CD8-positive, alpha-beta memory T cell (primary cell): ENCODE measurements at regions not wholly inside any gene's neighbourhood (a gene's known extent, or its start where the extent isn't known, plus 50 kb on each side); places are given as distances from the start of the nearest gene placed in this dataset.
A peak's percentile ranks its signal among the peaks of the same experiment; 100 is the strongest.

Experiments used
- CTCF ChIA-PET: fragments of 350-600 bp; sonication (Branson Sonifier 250); formaldehyde crosslinking; loops from one replicate; lab custom pipeline; 2021; ENCODE audit warnings: antibody characterized with exemption; lab: Charles Lee
- POLR2A ChIA-PET: fragments of 350-600 bp; sonication (Branson Sonifier 250); formaldehyde crosslinking; loops from one replicate; lab custom pipeline; 2021; ENCODE audit warnings: antibody characterized with exemption; lab: Charles Lee
- DNase-seq, 5 donors: peaks; one replicate each; pipeline versions ENCODE4 v3.0.0 to v3.0.0-alpha.2; 2020 to 2022; ENCODE audit warnings: mixed read lengths in 1 of 5
- H3K27ac ChIP-seq: one replicate; pipeline ENCODE4 v1.7.0; 2013; ENCODE audit warnings: low read depth, mild to moderate bottlenecking, low read length, moderate library complexity
- H3K27me3 ChIP-seq: 2 replicates; pipeline ENCODE4 v1.7.0; 2013; ENCODE audit warnings: low read length, mild to moderate bottlenecking; ENCODE audit not compliant: insufficient read depth, poor library complexity, severe bottlenecking
- H3K36me3 ChIP-seq: 2 replicates; pipeline ENCODE4 v1.7.0; 2013; ENCODE audit warnings: mild to moderate bottlenecking, low read length, moderate library complexity; ENCODE audit not compliant: insufficient read depth
- H3K4me1 ChIP-seq: 2 replicates; pipeline ENCODE4 v1.7.0; 2013; ENCODE audit warnings: mild to moderate bottlenecking, low read length, moderate library complexity; ENCODE audit not compliant: insufficient read depth
- H3K4me3 ChIP-seq: 2 replicates; pipeline ENCODE4 v1.7.0; 2013; ENCODE audit warnings: mild to moderate bottlenecking, low read length
- H3K9me3 ChIP-seq: 2 replicates; pipeline ENCODE4 v1.7.0; 2013; ENCODE audit warnings: mild to moderate bottlenecking, low read length
- H3K27ac Mint-ChIP-seq, 8 donors: one replicate each; pipeline ENCODE4 v1.8.0; 2020 to 2021; ENCODE audit warnings: mixed read lengths in 8 of 8, mild to moderate bottlenecking in 6 of 8, inconsistent platforms in 3 of 8, moderate library complexity in 3 of 8
- H3K27me3 Mint-ChIP-seq, 2 donors: one replicate each; pipeline ENCODE4 v1.8.0; 2020 to 2021; ENCODE audit warnings: mixed read lengths in 2 of 2, mild to moderate bottlenecking in 1 of 2, moderate library complexity in 1 of 2
- H3K36me3 Mint-ChIP-seq, 3 donors: one replicate each; pipeline ENCODE4 v1.8.0; 2020 to 2021; ENCODE audit warnings: mixed read lengths in 3 of 3, inconsistent platforms in 1 of 3, mild to moderate bottlenecking in 1 of 3
- H3K4me1 Mint-ChIP-seq, 3 donors: one replicate each; pipeline ENCODE4 v1.8.0; 2020 to 2021; ENCODE audit warnings: mixed read lengths in 3 of 3, inconsistent platforms in 1 of 3, mild to moderate bottlenecking in 1 of 3
- H3K4me3 Mint-ChIP-seq, 7 donors: one replicate each; pipeline ENCODE4 v1.8.0; 2020 to 2021; ENCODE audit warnings: mixed read lengths in 7 of 7, mild to moderate bottlenecking in 6 of 7, moderate library complexity in 4 of 7, inconsistent platforms in 2 of 7
- H3K9me3 Mint-ChIP-seq, 5 donors: one replicate each; pipeline ENCODE4 v1.8.0; 2020 to 2022; ENCODE audit warnings: mixed read lengths in 5 of 5, mild to moderate bottlenecking in 3 of 5, moderate library complexity in 2 of 5, inconsistent platforms in 1 of 5

- peaks cover 40% of the 10 kb centered on the region for H3K4me1 ChIP-seq
- H3K27me3 Mint-ChIP-seq = no peaks in the 10 kb centered on the region
- CTCF ChIA-PET = no interaction called here
- no peak overlapping the region for H3K27ac Mint-ChIP-seq
- peaks cover 2% of the 10 kb centered on the region for H3K9me3 ChIP-seq
- POLR2A ChIA-PET = no interaction called here
- H3K36me3 ChIP-seq = no peaks in the 10 kb centered on the region
- H3K36me3 Mint-ChIP-seq = peaks cover 0 to 6% (median 2%) of the 10 kb centered on the region in 3 donors
- peaks cover 16 to 30% (median 22%) of the 10 kb centered on the region in 3 donors for H3K4me1 Mint-ChIP-seq
- H3K9me3 Mint-ChIP-seq = peaks cover 0 to 4% (median 0%) of the 10 kb centered on the region in 5 donors
- no peaks in the 10 kb centered on the region for H3K27me3 ChIP-seq
- DNase-seq = no peak
- no peak overlapping the region for H3K4me3 Mint-ChIP-seq
- no peak overlapping the region for H3K27ac ChIP-seq
- H3K4me3 ChIP-seq = no peak overlapping the region
Measured at GRCh38 chr2:105972927-105973326, 221.2 kb downstream of the UXS1 start.

DNA sequence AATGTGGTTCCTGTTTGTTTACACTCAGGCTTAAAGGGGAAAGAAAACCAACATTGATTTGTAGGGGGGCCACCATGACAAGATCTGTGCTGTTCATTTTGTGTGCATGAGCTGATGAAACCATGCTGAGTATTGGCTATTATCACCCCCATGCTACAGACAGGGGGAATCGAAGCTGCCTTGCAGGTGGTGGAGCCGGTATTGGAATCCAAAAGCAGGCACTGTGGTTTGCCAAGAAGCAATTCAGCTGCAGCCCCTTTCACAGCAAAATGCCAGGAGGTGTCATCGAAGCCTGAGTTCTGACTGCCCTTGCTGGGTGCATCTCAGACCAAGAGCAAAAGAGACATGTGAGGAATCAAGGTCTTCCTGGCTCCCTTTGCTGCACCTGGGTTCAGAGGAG, 221.9 kb downstream of the UXS1 start:
- Mint-ChIP-seq H3K36me3 (peaks cover 0 to 6% (median 2%) of the 10 kb centered on the region in 3 donors), H3K9me3 (peaks cover 0 to 4% (median 0%) of the 10 kb centered on the region in 5 donors), H3K4me3 (no peak overlapping the region), H3K27ac (no peak overlapping the region), H3K4me1 (peaks cover 16 to 24% (median 20%) of the 10 kb centered on the region in 3 donors), H3K27me3 (no peaks in the 10 kb centered on the region)
- H3K27me3 ChIP-seq = no peaks in the 10 kb centered on the region
- H3K27ac ChIP-seq = no peak overlapping the region
- no peak overlapping the region for H3K4me3 ChIP-seq
- peaks cover 2% of the 10 kb centered on the region for H3K9me3 ChIP-seq
- DNase-seq = no peak
- H3K36me3 ChIP-seq = no peaks in the 10 kb centered on the region
- POLR2A ChIA-PET = no interaction called here
- peaks cover 33% of the 10 kb centered on the region for H3K4me1 ChIP-seq
- CTCF ChIA-PET = no interaction called here

DNA sequence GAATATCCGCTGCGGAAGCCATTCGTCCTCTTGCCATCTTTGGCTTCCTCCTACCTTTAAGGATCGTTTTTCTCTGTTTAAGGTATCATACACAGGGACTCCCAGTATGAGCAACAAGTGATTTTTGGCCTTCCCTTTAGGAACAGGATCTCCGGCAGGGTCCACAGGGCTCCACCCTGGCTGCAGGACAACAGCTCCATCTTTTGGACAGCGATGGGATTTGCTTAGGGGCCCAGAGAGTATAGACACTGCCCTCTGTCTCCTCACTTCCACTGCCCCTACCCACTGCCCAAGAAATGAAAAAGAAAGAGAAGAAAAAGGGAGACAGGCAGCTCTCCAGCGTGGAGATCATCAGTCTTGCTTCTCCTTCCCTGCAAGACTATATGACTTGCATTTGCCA, 224.5 kb downstream of the UXS1 start:
- H3K4me3 ChIP-seq = no peak overlapping the region
- Mint-ChIP-seq H3K36me3 (peaks cover 0 to 2% (median 0%) of the 10 kb centered on the region in 3 donors), H3K4me3 (no peak overlapping the region), H3K27ac (no peak overlapping the region), H3K4me1 (peaks cover 9 to 12% (median 12%) of the 10 kb centered on the region in 3 donors), H3K27me3 (no peaks in the 10 kb centered on the region), H3K9me3 (peaks cover 0 to 4% (median 0%) of the 10 kb centered on the region in 5 donors)
- H3K27ac ChIP-seq = no peak overlapping the region
- H3K36me3 ChIP-seq = no peaks in the 10 kb centered on the region
- H3K4me1 ChIP-seq = peaks cover 22% of the 10 kb centered on the region
- H3K27me3 ChIP-seq = no peaks in the 10 kb centered on the region
- no peak for DNase-seq
- peaks cover 2% of the 10 kb centered on the region for H3K9me3 ChIP-seq
- ChIA-PET CTCF (interaction anchor here (1.2 kb wide), 1 partner anchor 114 kb away, joined by 3 read pairs; no protein-coding TSS in a partner anchor), POLR2A (no interaction called here)

GRCh38 chr2:105962221-105962620, 217.5 kb downstream of the NCK2 start:
- H3K36me3 ChIP-seq = no peaks in the 10 kb centered on the region
- no peak overlapping the region for H3K27ac Mint-ChIP-seq
- H3K36me3 Mint-ChIP-seq = peaks cover 0 to 4% (median 3%) of the 10 kb centered on the region in 3 donors
- H3K9me3 ChIP-seq = no peaks in the 10 kb centered on the region
- CTCF ChIA-PET = no interaction called here
- no peak for DNase-seq
- no peaks in the 10 kb centered on the region for H3K27me3 ChIP-seq
- POLR2A ChIA-PET = no interaction called here
- H3K9me3 Mint-ChIP-seq = peaks cover 0 to 2% (median 0%) of the 10 kb centered on the region in 5 donors
- H3K27ac ChIP-seq = no peak overlapping the region
- no peak overlapping the region for H3K4me3 Mint-ChIP-seq
- no peaks in the 10 kb centered on the region for H3K4me1 Mint-ChIP-seq
- H3K27me3 Mint-ChIP-seq = peaks cover 0 to 4% of the 10 kb centered on the region in 2 donors
- H3K4me1 ChIP-seq = no peaks in the 10 kb centered on the region
- H3K4me3 ChIP-seq = no peak overlapping the region

GRCh38 chr2:105961599-105962146, 217.0 kb downstream of the NCK2 start:
- Mint-ChIP-seq H3K9me3 (peaks cover 0 to 2% (median 0%) of the 10 kb centered on the region in 5 donors), H3K4me3 (no peak overlapping the region), H3K27ac (no peak overlapping the region), H3K4me1 (no peaks in the 10 kb centered on the region), H3K27me3 (peaks cover 0 to 4% of the 10 kb centered on the region in 2 donors), H3K36me3 (peaks cover 0 to 4% (median 3%) of the 10 kb centered on the region in 3 donors)
- no peak overlapping the region for H3K4me3 ChIP-seq
- H3K36me3 ChIP-seq = no peaks in the 10 kb centered on the region
- no peaks in the 10 kb centered on the region for H3K4me1 ChIP-seq
- H3K27me3 ChIP-seq = no peaks in the 10 kb centered on the region
- H3K9me3 ChIP-seq = no peaks in the 10 kb centered on the region
- no peak overlapping the region for H3K27ac ChIP-seq
- ChIA-PET POLR2A (no interaction called here), CTCF (no interaction called here)
- no peak for DNase-seq

DNA sequence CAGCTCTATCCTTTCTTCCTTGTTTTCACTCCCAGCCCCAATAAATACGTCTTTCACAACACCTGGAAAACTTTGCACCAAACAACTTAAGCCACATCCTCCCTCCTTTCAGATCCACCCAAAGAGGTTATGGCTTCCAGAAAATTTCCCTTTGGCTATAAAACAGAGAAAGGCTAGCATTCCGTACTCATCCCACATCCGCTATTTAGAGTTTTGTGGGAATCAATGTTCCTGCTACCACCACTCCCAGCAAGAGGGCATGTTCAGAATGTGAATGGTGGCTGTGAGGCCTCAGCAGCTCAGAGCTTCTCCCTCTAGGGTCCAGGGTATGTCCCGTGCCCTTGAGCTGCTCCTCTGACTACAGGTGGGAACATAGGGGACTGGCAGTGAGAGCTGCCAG, 214.6 kb downstream of the NCK2 start:
- POLR2A ChIA-PET = interaction anchor here (0.6 kb wide), 1 partner anchor 127 kb away, joined by 3 read pairs; no protein-coding TSS in a partner anchor
- Histone ChIP-seq H3K4me1 (peaks cover 6% of the 10 kb centered on the region), H3K27ac (no peak overlapping the region), H3K9me3 (no peaks in the 10 kb centered on the region), H3K27me3 (no peaks in the 10 kb centered on the region), H3K36me3 (no peaks in the 10 kb centered on the region), H3K4me3 (no peak overlapping the region)
- CTCF ChIA-PET = no interaction called here
- H3K36me3 Mint-ChIP-seq = peaks cover 0 to 4% (median 3%) of the 10 kb centered on the region in 3 donors
- peaks cover 0 to 2% (median 0%) of the 10 kb centered on the region in 5 donors for H3K9me3 Mint-ChIP-seq
- H3K27me3 Mint-ChIP-seq = peaks cover 0 to 4% of the 10 kb centered on the region in 2 donors
- peaks cover 0 to 7% (median 4%) of the 10 kb centered on the region in 3 donors for H3K4me1 Mint-ChIP-seq
- no peak for DNase-seq
- no peak overlapping the region for H3K4me3 Mint-ChIP-seq
- H3K27ac Mint-ChIP-seq = no peak overlapping the region

GRCh38 chr2:105954891-105955290, 210.2 kb downstream of the NCK2 start:
- Mint-ChIP-seq H3K4me3 (no peak overlapping the region), H3K9me3 (peaks cover 0 to 2% (median 0%) of the 10 kb centered on the region in 5 donors), H3K27me3 (peaks cover 0 to 4% of the 10 kb centered on the region in 2 donors), H3K4me1 (peaks cover 21 to 46% (median 24%) of the 10 kb centered on the region in 3 donors), H3K27ac (peak overlapping the region in 1 of 8 donors; percentile 8), H3K36me3 (peaks cover 0 to 4% (median 3%) of the 10 kb centered on the region in 3 donors)
- no peaks in the 10 kb centered on the region for H3K36me3 ChIP-seq
- POLR2A ChIA-PET = no interaction called here
- peaks cover 40% of the 10 kb centered on the region for H3K4me1 ChIP-seq
- DNase-seq = no peak
- no peaks in the 10 kb centered on the region for H3K9me3 ChIP-seq
- CTCF ChIA-PET = interaction anchor here (1.1 to 1.4 kb wide), 2 partner anchors 11 to 13 kb away, joined by 3 to 7 read pairs; no protein-coding TSS in a partner anchor
- H3K27me3 ChIP-seq = no peaks in the 10 kb centered on the region
- no peak overlapping the region for H3K27ac ChIP-seq
- no peak overlapping the region for H3K4me3 ChIP-seq

- H3K27me3 Mint-ChIP-seq = peaks cover 0 to 1% of the 10 kb centered on the region in 2 donors
- no peak overlapping the region for H3K4me3 Mint-ChIP-seq
- H3K4me1 Mint-ChIP-seq = peaks cover 21 to 46% (median 24%) of the 10 kb centered on the region in 3 donors
- ChIA-PET CTCF (interaction anchor here (1.4 kb wide), 1 partner anchor 12 kb away, joined by 7 read pairs; no protein-coding TSS in a partner anchor), POLR2A (interaction anchor here (0.5 kb wide), 1 partner anchor 23 kb away, joined by 3 read pairs; no protein-coding TSS in a partner anchor)
- Histone ChIP-seq H3K4me3 (no peak overlapping the region), H3K27ac (no peak overlapping the region), H3K27me3 (no peaks in the 10 kb centered on the region), H3K9me3 (no peaks in the 10 kb centered on the region), H3K36me3 (no peaks in the 10 kb centered on the region), H3K4me1 (peaks cover 40% of the 10 kb centered on the region)
- peaks cover 0 to 4% (median 3%) of the 10 kb centered on the region in 3 donors for H3K36me3 Mint-ChIP-seq
- H3K27ac Mint-ChIP-seq = peak overlapping the region in 1 of 8 donors; percentile 8
- peaks cover 0 to 2% (median 0%) of the 10 kb centered on the region in 5 donors for H3K9me3 Mint-ChIP-seq
- DNase-seq = no peak
Measured at GRCh38 chr2:105953942-105954341, 209.2 kb downstream of the NCK2 start.
